WTC11 (cell line): ENCODE measurements at regions not wholly inside any gene's neighbourhood (a gene's known extent, or its start where the extent isn't known, plus 50 kb on each side); places are given as distances from the start of the nearest gene placed in this dataset.

Source experiments
- ATAC-seq: fragments of 200-7000 bp; cut with Tn5 transposase; 2 replicates; pipeline ENCODE4 v1.10.0; 2021; ENCODE audit warnings: mild to moderate bottlenecking, moderate library complexity
- CTCF ChIA-PET: fragments of 300-600 bp; sonication (Branson Sonifier 250); formaldehyde crosslinking; loops from one replicate; lab custom pipeline; 2021; ENCODE audit warnings: antibody characterized with exemption; lab: Charles Lee
- POLR2A ChIA-PET: fragments of 350-600 bp; sonication (Branson Sonifier 250); formaldehyde crosslinking; loops from one replicate; lab custom pipeline; 2021; ENCODE audit warnings: antibody characterized with exemption; lab: Charles Lee
- DNase-seq: peaks from one replicate; pipeline ENCODE4 v3.0.0; 2021; ENCODE audit warnings: low spot score
- H3K27ac Mint-ChIP-seq: 2 replicates; pipeline ENCODE4 v1.8.0; 2021; ENCODE audit warnings: mixed read lengths
- H3K27me3 Mint-ChIP-seq: 2 replicates; pipeline ENCODE4 v1.8.0; 2021; ENCODE audit warnings: low read depth, mild to moderate bottlenecking, moderate library complexity, mixed read lengths
- H3K36me3 Mint-ChIP-seq: 2 replicates; pipeline ENCODE4 v1.8.0; 2021; ENCODE audit warnings: mixed read lengths
- H3K4me1 Mint-ChIP-seq: 2 replicates; pipeline ENCODE4 v1.8.0; 2022; ENCODE audit warnings: mixed read lengths
- H3K4me3 Mint-ChIP-seq: 2 replicates; pipeline ENCODE4 v1.8.0; 2021; ENCODE audit warnings: mild to moderate bottlenecking, moderate library complexity, mixed read lengths
- H3K9me3 Mint-ChIP-seq: 2 replicates; pipeline ENCODE4 v1.8.0; 2021; ENCODE audit warnings: mixed read lengths
- ARID4B ChIP-seq: sonication (generic); formaldehyde crosslinking; IDR thresholded peaks from 2 replicates; pipeline ENCODE4 v1.8.0; 2023; ENCODE audit warnings: missing genetic modification reagents, mild to moderate bottlenecking, borderline replicate concordance
- ATF3 ChIP-seq: sonication (generic); formaldehyde crosslinking; conservative IDR thresholded peaks from 2 replicates; pipeline ENCODE4 v1.8.1; 2022; ENCODE audit warnings: mild to moderate bottlenecking, missing genetic modification reagents
- GTF2I ChIP-seq: fragments of 250-450 bp; sonication (Bioruptor Pico); conservative IDR thresholded peaks from 2 replicates; pipeline ENCODE4 v1.4.0; 2021; ENCODE audit warnings: mild to moderate bottlenecking
- MYBL2 ChIP-seq: sonication (generic); formaldehyde crosslinking; IDR thresholded peaks from 2 replicates; pipeline ENCODE4 v1.8.1; 2023; ENCODE audit warnings: mild to moderate bottlenecking, moderate library complexity, missing genetic modification reagents
- NR1H2 ChIP-seq: sonication (generic); formaldehyde crosslinking; IDR thresholded peaks from 2 replicates; pipeline ENCODE4 v1.9.0; 2021; ENCODE audit warnings: mild to moderate bottlenecking, moderate library complexity, missing genetic modification reagents
- PRDM15 ChIP-seq: sonication (generic); formaldehyde crosslinking; IDR thresholded peaks from 2 replicates; pipeline ENCODE4 v1.8.0; 2022; ENCODE audit warnings: missing genetic modification reagents
- ZNF671 ChIP-seq: fragments of 250-450 bp; sonication (Bioruptor Pico); IDR thresholded peaks from 2 replicates; pipeline ENCODE4 v1.8.0; 2021; ENCODE audit warnings: mild to moderate bottlenecking
- TF ChIP-seq, protein P1 (sequence below): fragments of 250-450 bp; sonication (Bioruptor Pico); IDR thresholded peaks from 2 replicates; pipeline ENCODE4 v1.9.0; 2021; ENCODE audit warnings: moderate library complexity, mild to moderate bottlenecking, inconsistent platforms, borderline replicate concordance
- TF ChIP-seq, protein P2 (sequence below): sonication (generic); formaldehyde crosslinking; conservative IDR thresholded peaks from 2 replicates; pipeline ENCODE4 v1.8.1; 2023; ENCODE audit warnings: mild to moderate bottlenecking, low read depth, missing genetic modification reagents, moderate library complexity
- TF ChIP-seq, protein P3 (sequence below): fragments of 250-450 bp; sonication (Bioruptor Pico); IDR thresholded peaks from 2 replicates; pipeline ENCODE4 v1.9.0; 2021; ENCODE audit warnings: mild to moderate bottlenecking
- TF ChIP-seq, protein P4 (sequence below): sonication (generic); formaldehyde crosslinking; IDR thresholded peaks from 2 replicates; pipeline ENCODE4 v1.8.1; 2022; ENCODE audit warnings: missing genetic modification reagents, borderline replicate concordance
- TF ChIP-seq, protein P5 (sequence below): sonication (generic); formaldehyde crosslinking; IDR thresholded peaks from 2 replicates; pipeline ENCODE4 v1.8.0; 2022; ENCODE audit warnings: mild to moderate bottlenecking, missing genetic modification reagents
- TF ChIP-seq, protein P6 (sequence below): sonication (generic); formaldehyde crosslinking; IDR thresholded peaks from 2 replicates; pipeline ENCODE4 v1.8.1; 2023; ENCODE audit warnings: mild to moderate bottlenecking, missing genetic modification reagents

DNA sequence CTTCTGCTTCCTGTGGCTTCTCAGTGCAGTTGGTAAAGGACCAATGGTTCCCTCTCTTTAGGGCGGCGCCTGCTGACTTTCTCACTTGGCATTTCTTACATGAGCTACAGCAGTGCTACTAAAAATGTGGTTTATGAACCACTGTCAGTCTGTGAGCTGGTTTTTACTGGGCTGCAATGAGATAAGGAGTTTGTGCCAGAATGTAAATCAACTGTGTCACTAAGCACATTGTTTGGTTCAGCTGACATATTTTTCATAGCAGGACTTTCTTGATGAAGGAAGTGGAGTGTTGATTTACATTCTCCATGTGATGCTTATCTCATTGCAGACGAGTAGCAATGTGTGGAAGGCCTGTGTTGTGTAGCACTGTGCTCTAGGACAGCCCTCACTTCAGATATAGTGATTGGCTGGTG, 463.3 kb downstream of the SOX6 start:
- H3K27me3 Mint-ChIP-seq, result no peaks in the 10 kb centered on the region; the same call in 1 of the 2 replicates
- H3K4me3 Mint-ChIP-seq, result no peak overlapping the region
- no peaks in the 10 kb centered on the region for H3K9me3 Mint-ChIP-seq
- POLR2A ChIA-PET, result no interaction called here
- ATAC-seq, result no peak
- TF ChIP-seq, protein P1, sequence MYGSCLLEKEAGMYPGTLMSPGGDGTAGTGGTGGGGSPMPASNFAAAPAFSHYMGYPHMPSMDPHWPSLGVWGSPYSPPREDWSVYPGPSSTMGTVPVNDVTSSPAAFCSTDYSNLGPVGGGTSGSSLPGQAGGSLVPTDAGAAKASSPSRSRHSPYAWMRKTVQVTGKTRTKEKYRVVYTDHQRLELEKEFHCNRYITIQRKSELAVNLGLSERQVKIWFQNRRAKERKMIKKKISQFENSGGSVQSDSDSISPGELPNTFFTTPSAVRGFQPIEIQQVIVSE (CRISPR knock-in tag), result no peak
- TF ChIP-seq NR1H2 (CRISPR knock-in tag) (no peak), MYBL2 (CRISPR knock-in tag) (no peak), ZNF671 (CRISPR knock-in tag) (no peak), ARID4B (CRISPR knock-in tag) (no peak), GTF2I (CRISPR knock-in tag) (no peak)
- TF ChIP-seq, protein P2, sequence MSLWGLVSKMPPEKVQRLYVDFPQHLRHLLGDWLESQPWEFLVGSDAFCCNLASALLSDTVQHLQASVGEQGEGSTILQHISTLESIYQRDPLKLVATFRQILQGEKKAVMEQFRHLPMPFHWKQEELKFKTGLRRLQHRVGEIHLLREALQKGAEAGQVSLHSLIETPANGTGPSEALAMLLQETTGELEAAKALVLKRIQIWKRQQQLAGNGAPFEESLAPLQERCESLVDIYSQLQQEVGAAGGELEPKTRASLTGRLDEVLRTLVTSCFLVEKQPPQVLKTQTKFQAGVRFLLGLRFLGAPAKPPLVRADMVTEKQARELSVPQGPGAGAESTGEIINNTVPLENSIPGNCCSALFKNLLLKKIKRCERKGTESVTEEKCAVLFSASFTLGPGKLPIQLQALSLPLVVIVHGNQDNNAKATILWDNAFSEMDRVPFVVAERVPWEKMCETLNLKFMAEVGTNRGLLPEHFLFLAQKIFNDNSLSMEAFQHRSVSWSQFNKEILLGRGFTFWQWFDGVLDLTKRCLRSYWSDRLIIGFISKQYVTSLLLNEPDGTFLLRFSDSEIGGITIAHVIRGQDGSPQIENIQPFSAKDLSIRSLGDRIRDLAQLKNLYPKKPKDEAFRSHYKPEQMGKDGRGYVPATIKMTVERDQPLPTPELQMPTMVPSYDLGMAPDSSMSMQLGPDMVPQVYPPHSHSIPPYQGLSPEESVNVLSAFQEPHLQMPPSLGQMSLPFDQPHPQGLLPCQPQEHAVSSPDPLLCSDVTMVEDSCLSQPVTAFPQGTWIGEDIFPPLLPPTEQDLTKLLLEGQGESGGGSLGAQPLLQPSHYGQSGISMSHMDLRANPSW (CRISPR knock-in tag), result no peak
- TF ChIP-seq, protein P3, sequence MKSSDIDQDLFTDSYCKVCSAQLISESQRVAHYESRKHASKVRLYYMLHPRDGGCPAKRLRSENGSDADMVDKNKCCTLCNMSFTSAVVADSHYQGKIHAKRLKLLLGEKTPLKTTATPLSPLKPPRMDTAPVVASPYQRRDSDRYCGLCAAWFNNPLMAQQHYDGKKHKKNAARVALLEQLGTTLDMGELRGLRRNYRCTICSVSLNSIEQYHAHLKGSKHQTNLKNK (CRISPR knock-in tag), result no peak
- no peaks in the 10 kb centered on the region for H3K36me3 Mint-ChIP-seq
- DNase-seq, result no peak
- CTCF ChIA-PET, result interaction anchor here (1.1 to 1.7 kb wide), 2 partner anchors 41 to 721 kb away, joined by 3 to 5 read pairs; no protein-coding TSS in a partner anchor
- no peak overlapping the region for H3K27ac Mint-ChIP-seq
- H3K4me1 Mint-ChIP-seq, result peaks cover 8% of the 10 kb centered on the region; the same call in 1 of the 2 replicates

GRCh38 chr11:15896026-15896425, 460.3 kb downstream of the SOX6 start:
- POLR2A ChIA-PET, result no interaction called here
- no peak overlapping the region for H3K4me3 Mint-ChIP-seq
- TF ChIP-seq ATF3 (no peak), PRDM15 (CRISPR knock-in tag) (no peak), MYBL2 (CRISPR knock-in tag) (no peak)
- TF ChIP-seq, protein P4, sequence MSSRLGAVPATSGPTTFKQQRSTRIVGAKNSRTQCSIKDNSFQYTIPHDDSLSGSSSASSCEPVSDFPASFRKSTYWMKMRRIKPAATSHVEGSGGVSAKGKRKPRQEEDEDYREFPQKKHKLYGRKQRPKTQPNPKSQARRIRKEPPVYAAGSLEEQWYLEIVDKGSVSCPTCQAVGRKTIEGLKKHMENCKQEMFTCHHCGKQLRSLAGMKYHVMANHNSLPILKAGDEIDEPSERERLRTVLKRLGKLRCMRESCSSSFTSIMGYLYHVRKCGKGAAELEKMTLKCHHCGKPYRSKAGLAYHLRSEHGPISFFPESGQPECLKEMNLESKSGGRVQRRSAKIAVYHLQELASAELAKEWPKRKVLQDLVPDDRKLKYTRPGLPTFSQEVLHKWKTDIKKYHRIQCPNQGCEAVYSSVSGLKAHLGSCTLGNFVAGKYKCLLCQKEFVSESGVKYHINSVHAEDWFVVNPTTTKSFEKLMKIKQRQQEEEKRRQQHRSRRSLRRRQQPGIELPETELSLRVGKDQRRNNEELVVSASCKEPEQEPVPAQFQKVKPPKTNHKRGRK (CRISPR knock-in tag), result no peak
- TF ChIP-seq, protein P5, sequence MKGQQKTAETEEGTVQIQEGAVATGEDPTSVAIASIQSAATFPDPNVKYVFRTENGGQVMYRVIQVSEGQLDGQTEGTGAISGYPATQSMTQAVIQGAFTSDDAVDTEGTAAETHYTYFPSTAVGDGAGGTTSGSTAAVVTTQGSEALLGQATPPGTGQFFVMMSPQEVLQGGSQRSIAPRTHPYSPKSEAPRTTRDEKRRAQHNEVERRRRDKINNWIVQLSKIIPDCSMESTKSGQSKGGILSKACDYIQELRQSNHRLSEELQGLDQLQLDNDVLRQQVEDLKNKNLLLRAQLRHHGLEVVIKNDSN (CRISPR knock-in tag), result no peak
- TF ChIP-seq, protein P6, sequence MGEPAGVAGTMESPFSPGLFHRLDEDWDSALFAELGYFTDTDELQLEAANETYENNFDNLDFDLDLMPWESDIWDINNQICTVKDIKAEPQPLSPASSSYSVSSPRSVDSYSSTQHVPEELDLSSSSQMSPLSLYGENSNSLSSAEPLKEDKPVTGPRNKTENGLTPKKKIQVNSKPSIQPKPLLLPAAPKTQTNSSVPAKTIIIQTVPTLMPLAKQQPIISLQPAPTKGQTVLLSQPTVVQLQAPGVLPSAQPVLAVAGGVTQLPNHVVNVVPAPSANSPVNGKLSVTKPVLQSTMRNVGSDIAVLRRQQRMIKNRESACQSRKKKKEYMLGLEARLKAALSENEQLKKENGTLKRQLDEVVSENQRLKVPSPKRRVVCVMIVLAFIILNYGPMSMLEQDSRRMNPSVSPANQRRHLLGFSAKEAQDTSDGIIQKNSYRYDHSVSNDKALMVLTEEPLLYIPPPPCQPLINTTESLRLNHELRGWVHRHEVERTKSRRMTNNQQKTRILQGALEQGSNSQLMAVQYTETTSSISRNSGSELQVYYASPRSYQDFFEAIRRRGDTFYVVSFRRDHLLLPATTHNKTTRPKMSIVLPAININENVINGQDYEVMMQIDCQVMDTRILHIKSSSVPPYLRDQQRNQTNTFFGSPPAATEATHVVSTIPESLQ (CRISPR knock-in tag), result no peak

More at GRCh38 chr11:15896026-15896425, 460.3 kb downstream of the SOX6 start:
- H3K36me3 Mint-ChIP-seq, result no peaks in the 10 kb centered on the region
- no peak for ATAC-seq
- no peaks in the 10 kb centered on the region for H3K9me3 Mint-ChIP-seq
- H3K4me1 Mint-ChIP-seq, result peaks cover 6% of the 10 kb centered on the region; the same call in 1 of the 2 replicates
- CTCF ChIA-PET, result no interaction called here
- DNase-seq, result no peak
- H3K27ac Mint-ChIP-seq, result no peak overlapping the region
- H3K27me3 Mint-ChIP-seq, result no peaks in the 10 kb centered on the region; the same call in 1 of the 2 replicates
